GM13976 (cell line): ENCODE measurements at regions not wholly inside any gene's neighbourhood (a gene's known extent, or its start where the extent isn't known, plus 50 kb on each side); places are given as distances from the start of the nearest gene placed in this dataset.

Experiments
- DNase-seq: peaks from one replicate; pipeline ENCODE4 v3.0.0; 2012; ENCODE audit warnings: low spot score
- CTCF ChIP-seq: IDR thresholded peaks from 2 replicates; pipeline ENCODE4 v1.5.1; 2012; ENCODE audit warnings: borderline replicate concordance, mild to moderate bottlenecking; ENCODE audit not compliant: insufficient read depth; ENCODE audit errors: extremely low read depth, missing control alignments, control extremely low read depth
- in situ Hi-C: fragments of 300-500 bp; cut with MboI; formaldehyde crosslinking; loops from one replicate; pipeline ENCODE4 v1.12.0; 2022; ENCODE audit warnings: low sequenced_read_pairs, mixed read lengths, inconsistent platforms; ENCODE audit not compliant: unreplicated experiment

GRCh38 chr15:31175484-31175883 lies 74.0 kb upstream of the TRPM1 start:
- DNase-seq = peak; percentile 20
- in situ Hi-C loops = no loop called here
- no peak for TF ChIP-seq CTCF

GRCh38 chr15:31177951-31178350 lies 76.4 kb upstream of the TRPM1 start:
- in situ Hi-C loops = no loop called here
- TF ChIP-seq CTCF = no peak
- no peak for DNase-seq

- no peak for TF ChIP-seq CTCF
- in situ Hi-C loops = no loop called here
Observed at GRCh38 chr15:31178705-31179104, 77.2 kb upstream of the TRPM1 start.

GRCh38 chr15:31179693-31180092 lies 78.2 kb upstream of the TRPM1 start:
- in situ Hi-C loops = no loop called here
- TF ChIP-seq CTCF = no peak

More at GRCh38 chr15:31178705-31179104, 77.2 kb upstream of the TRPM1 start:
- no peak for DNase-seq

GRCh38 chr15:31193291-31193690 lies 91.8 kb upstream of the TRPM1 start:
- in situ Hi-C loops = no loop called here
- DNase-seq = no peak
- TF ChIP-seq CTCF = no peak

More at GRCh38 chr15:31179693-31180092, 78.2 kb upstream of the TRPM1 start:
- DNase-seq = no peak

- no peak for TF ChIP-seq CTCF
- in situ Hi-C loops = no loop called here
- no peak for DNase-seq
Observed at GRCh38 chr15:31195871-31196270, 94.3 kb upstream of the TRPM1 start.
